IMR-90 (cell line): ENCODE measurements at regions not wholly inside any gene's neighbourhood (a gene's known extent, or its start where the extent isn't known, plus 50 kb on each side); places are given as distances from the start of the nearest gene placed in this dataset.

Experiments used
- ATAC-seq: fragments of 200-7000 bp; cut with Tn5 transposase; 2 replicates; pipeline ENCODE4 v1.9.1; 2020; ENCODE audit warnings: low read depth, mild to moderate bottlenecking, moderate library complexity
- BruUV-seq: library from RNA; stranded (reverse); fragments of 400-500 nt; replicated peaks from 2 replicates; lab custom pipeline; 2021; lab: Mats Ljungman, UMichigan
- CTCF ChIA-PET: fragments of 300-600 bp; formaldehyde crosslinking; extraction: SDS; loops from one replicate; lab custom pipeline; 2021; ENCODE audit warnings: antibody characterized with exemption; lab: Yijun Ruan, JAX
- POLR2A ChIA-PET: fragments of 300-600 bp; sonication (Branson Sonifier 250); formaldehyde crosslinking; loops from one replicate; lab custom pipeline; 2022; ENCODE audit warnings: antibody characterized with exemption; ENCODE audit not compliant: unreplicated experiment; lab: Charles Lee
- DNase-seq: peaks from one replicate; pipeline ENCODE4 v3.0.0; 2013
- H2AFZ ChIP-seq: replicated peaks from 2 replicates; pipeline ENCODE3; 2013; ENCODE audit warnings: low read length, mild to moderate bottlenecking; ENCODE audit not compliant: poor library complexity
- H2AK5ac ChIP-seq: 2 replicates; pipeline ENCODE4 v1.6.1; 2013; ENCODE audit warnings: low read depth, low read length, inconsistent platforms
- H2AK9ac ChIP-seq: replicated peaks from 2 replicates; pipeline ENCODE3; 2013; ENCODE audit warnings: mild to moderate bottlenecking, low read depth, low read length, moderate library complexity; ENCODE audit not compliant: poor library complexity
- H2BK120ac ChIP-seq: 2 replicates; pipeline ENCODE4 v1.6.1; 2013; ENCODE audit warnings: low read depth, low read length, inconsistent platforms
- H2BK15ac ChIP-seq: 3 replicates; pipeline ENCODE4 v1.6.1; 2013; ENCODE audit warnings: low read depth, low read length, inconsistent platforms
- H2BK20ac ChIP-seq: 2 replicates; pipeline ENCODE4 v1.6.1; 2013; ENCODE audit warnings: low read depth, mild to moderate bottlenecking, inconsistent platforms, low read length, moderate library complexity
- H2BK5ac ChIP-seq: 2 replicates; pipeline ENCODE4 v1.6.1; 2013; ENCODE audit warnings: mild to moderate bottlenecking, low read depth, low read length, inconsistent platforms; ENCODE audit not compliant: poor library complexity, severe bottlenecking
- H3K14ac ChIP-seq: replicated peaks from 2 replicates; pipeline ENCODE4 v1.6.1; 2013; ENCODE audit warnings: low read depth, low read length, inconsistent platforms
- H3K18ac ChIP-seq: 2 replicates; pipeline ENCODE4 v1.6.1; 2013; ENCODE audit warnings: low read depth, low read length, control low read depth
- H3K23ac ChIP-seq: 2 replicates; pipeline ENCODE4 v1.6.1; 2013; ENCODE audit warnings: low read depth, low read length, inconsistent platforms
- H3K27ac ChIP-seq: 2 replicates; pipeline ENCODE4 v1.5.1; 2013; ENCODE audit warnings: mild to moderate bottlenecking, control low read depth, low read length; ENCODE audit not compliant: insufficient read depth
- H3K27me3 ChIP-seq: 2 replicates; pipeline ENCODE4 v1.6.1; 2013; ENCODE audit warnings: low read length; ENCODE audit not compliant: control insufficient read depth, insufficient read depth
- H3K36me3 ChIP-seq: 2 replicates; pipeline ENCODE4 v1.6.1; 2013; ENCODE audit warnings: low read length, mixed read lengths; ENCODE audit not compliant: control insufficient read depth, insufficient read depth
- H3K4ac ChIP-seq: 2 replicates; pipeline ENCODE4 v1.6.1; 2013; ENCODE audit warnings: low read depth, low read length, inconsistent platforms
- H3K4me1 ChIP-seq: 2 replicates; pipeline ENCODE4 v1.6.1; 2013; ENCODE audit warnings: low read length, mixed read lengths; ENCODE audit not compliant: control insufficient read depth, insufficient read depth
- H3K4me2 ChIP-seq: 2 replicates; pipeline ENCODE4 v1.6.1; 2013; ENCODE audit warnings: low read depth, mild to moderate bottlenecking, control low read depth, low read length, moderate library complexity
- H3K4me3 ChIP-seq: 2 replicates; pipeline ENCODE4 v1.5.1; 2013; ENCODE audit warnings: low read depth, mild to moderate bottlenecking, control low read depth, low read length, moderate library complexity; ENCODE audit not compliant: insufficient read depth
- H3K56ac ChIP-seq: 2 replicates; pipeline ENCODE4 v1.6.1; 2013; ENCODE audit warnings: low read length, inconsistent platforms; ENCODE audit not compliant: insufficient read depth; ENCODE audit errors: extremely low read depth
- H3K79me1 ChIP-seq, 2 experiments: 2 replicates each; pipeline ENCODE4 v1.6.1; 2013; ENCODE audit warnings: low read length in 2 of 2, inconsistent platforms in 1 of 2, low read depth in 1 of 2
- H3K9ac ChIP-seq: 2 replicates; pipeline ENCODE4 v1.6.1; 2013; ENCODE audit warnings: low read depth, low read length, control low read depth
- H3K9me1 ChIP-seq: 2 replicates; pipeline ENCODE4 v1.6.1; 2013; ENCODE audit warnings: low read length, inconsistent platforms; ENCODE audit not compliant: insufficient read depth
- H3K9me3 ChIP-seq: 2 replicates; pipeline ENCODE4 v1.6.1; 2013; ENCODE audit warnings: low read length; ENCODE audit not compliant: control insufficient read depth, insufficient read depth
- H4K20me1 ChIP-seq: 2 replicates; pipeline ENCODE4 v1.6.1; 2013; ENCODE audit warnings: low read length, inconsistent platforms; ENCODE audit not compliant: insufficient read depth
- H4K5ac ChIP-seq: 2 replicates; pipeline ENCODE4 v1.6.1; 2013; ENCODE audit warnings: mild to moderate bottlenecking, low read depth, low read length, control low read depth
- H4K8ac ChIP-seq, 2 experiments: 2 replicates each; pipeline ENCODE4 v1.6.1; 2013; ENCODE audit warnings: low read depth in 2 of 2, low read length in 2 of 2, control low read depth in 1 of 2, inconsistent platforms in 1 of 2
- H4K91ac ChIP-seq: 2 replicates; pipeline ENCODE4 v1.6.1; 2013; ENCODE audit warnings: low read depth, low read length, inconsistent platforms; ENCODE audit not compliant: insufficient read depth
- BHLHE40 ChIP-seq: fragments of 150-350 bp; IDR thresholded peaks from 2 replicates; pipeline ENCODE4 v1.6.1; 2016; ENCODE audit warnings: mild to moderate bottlenecking, low read depth, low read length
- CEBPB ChIP-seq: IDR thresholded peaks from 2 replicates; pipeline ENCODE4 v1.6.1; 2012; ENCODE audit warnings: low read depth, low read length, improper control_type of control experiment
- CHD1 ChIP-seq: IDR thresholded peaks from 2 replicates; pipeline ENCODE4 v1.6.1; 2012; ENCODE audit warnings: low read depth, low read length, improper control_type of control experiment
- CTCF ChIP-seq: conservative IDR thresholded peaks from 2 replicates; pipeline ENCODE4 v1.5.1; 2012; ENCODE audit warnings: mild to moderate bottlenecking, low read depth, low read length, improper control_type of control experiment
- ELK1 ChIP-seq: fragments of 150-350 bp; IDR thresholded peaks from 2 replicates; pipeline ENCODE4 v1.6.1; 2016; ENCODE audit warnings: low read depth, mild to moderate bottlenecking, low read length, moderate library complexity, borderline replicate concordance
- FOS ChIP-seq: fragments of 150-350 bp; IDR thresholded peaks from 2 replicates; pipeline ENCODE4 v1.6.1; 2016; ENCODE audit warnings: low read depth, low read length
- MAFK ChIP-seq: IDR thresholded peaks from 2 replicates; pipeline ENCODE4 v1.6.1; 2012; ENCODE audit warnings: low read depth, low read length, improper control_type of control experiment
- MAZ ChIP-seq: IDR thresholded peaks from 2 replicates; pipeline ENCODE4 v1.6.1; 2012; ENCODE audit warnings: low read depth, mild to moderate bottlenecking, low read length, improper control_type of control experiment, moderate library complexity, borderline replicate concordance
- MXI1 ChIP-seq: IDR thresholded peaks from 2 replicates; pipeline ENCODE4 v1.6.1; 2012; ENCODE audit warnings: low read depth, mild to moderate bottlenecking, low read length, moderate library complexity, borderline replicate concordance
- NFE2L2 ChIP-seq: fragments of 150-350 bp; IDR thresholded peaks from 2 replicates; pipeline ENCODE4 v1.6.1; 2016; ENCODE audit warnings: low read depth, mild to moderate bottlenecking, low read length
- POLR2A ChIP-seq: IDR thresholded peaks from 2 replicates; pipeline ENCODE4 v1.6.1; 2012; ENCODE audit warnings: mild to moderate bottlenecking, low read depth, low read length
- RAD21 ChIP-seq: IDR thresholded peaks from 2 replicates; pipeline ENCODE4 v1.6.1; 2012; ENCODE audit warnings: low read length, improper control_type of control experiment
- RCOR1 ChIP-seq: IDR thresholded peaks from 2 replicates; pipeline ENCODE4 v1.6.1; 2012; ENCODE audit warnings: mild to moderate bottlenecking, low read length, improper control_type of control experiment; ENCODE audit not compliant: insufficient replicate concordance
- RFX5 ChIP-seq: IDR thresholded peaks from 2 replicates; pipeline ENCODE4 v1.8.0; 2012; ENCODE audit warnings: low read depth, mild to moderate bottlenecking, low read length, moderate library complexity
- SMC3 ChIP-seq: fragments of 150-350 bp; IDR thresholded peaks from 2 replicates; pipeline ENCODE4 v1.6.1; 2016; ENCODE audit warnings: low read depth, mild to moderate bottlenecking, antibody characterized with exemption, low read length, moderate library complexity
- USF2 ChIP-seq: fragments of 150-350 bp; IDR thresholded peaks from 2 replicates; pipeline ENCODE4 v1.6.1; 2017; ENCODE audit warnings: mild to moderate bottlenecking, antibody characterized with exemption, low read length, low read depth
- WGBS, 2 experiments: methylation state at CpG; one replicate each; pipeline versions ENCODE4 v1.1.5 to v1.1.7; 2013; ENCODE audit warnings: missing lambda C conversion rate in 2 of 2; ENCODE audit not compliant: insufficient read length in 1 of 2; ENCODE audit errors: extremely low coverage in 2 of 2; 5-methylcytosine and 5-hydroxymethylcytosine counted together
- dilution Hi-C: fragments of 300-500 bp; cut with HindIII; formaldehyde crosslinking; loops from one replicate; pipeline ENCODE4 v1.14.3; 2018; ENCODE audit warnings: low sequenced_read_pairs; ENCODE audit not compliant: unreplicated experiment
- in situ Hi-C: fragments of 300-500 bp; cut with MboI; formaldehyde crosslinking; loops from 3 replicates; pipeline ENCODE4 v1.14.3; 2019; ENCODE audit warnings: low sequenced_read_pairs, inconsistent platforms, mixed read lengths
- intact Hi-C: fragments of 100-400 bp; cut with micrococcal nuclease; formaldehyde crosslinking; loops from 2 replicates; pipeline ENCODE4 v1.10.0; 2022

GRCh38 chr20:40319741-40320516 is 369.1 kb downstream of the MAFB start:
- dilution Hi-C loops, result no loop called here
- no peak overlapping the region for H4K91ac ChIP-seq
- ATAC-seq, result no peak

More at GRCh38 chr20:40319741-40320516, 369.1 kb downstream of the MAFB start:
- Histone ChIP-seq H3K56ac (no peak overlapping the region), H3K18ac (no peak overlapping the region), H3K14ac (no peak overlapping the region), H2BK120ac (no peak overlapping the region), H2AK5ac (no peak overlapping the region), H3K27me3 (no peaks in the 10 kb centered on the region), H3K4me1 (no peaks in the 10 kb centered on the region), H4K5ac (no peak overlapping the region), H2BK15ac (no peak overlapping the region), H3K23ac (no peak overlapping the region), H3K4ac (no peak overlapping the region), H3K79me1 (no peaks in the 10 kb centered on the region), H4K20me1 (no peaks in the 10 kb centered on the region), H3K27ac (no peak overlapping the region), H3K9me1 (no peaks in the 10 kb centered on the region), H3K4me3 (no peak overlapping the region), H3K4me2 (no peak overlapping the region), H3K9ac (no peak overlapping the region), H2AK9ac (no peak overlapping the region), H2BK5ac (no peak overlapping the region), H2AFZ (no peak overlapping the region), H2BK20ac (no peak overlapping the region), H4K8ac (no peak overlapping the region), H3K9me3 (no peaks in the 10 kb centered on the region), H3K36me3 (no peaks in the 10 kb centered on the region)
- no peak for TF ChIP-seq MXI1
- TF ChIP-seq RFX5, result no peak
- no peak for TF ChIP-seq SMC3
- TF ChIP-seq MAZ, result no peak
- no peak for TF ChIP-seq MAFK
- no peak for TF ChIP-seq BHLHE40
- TF ChIP-seq CHD1, result no peak
- no peak for TF ChIP-seq CEBPB
- TF ChIP-seq ELK1, result no peak
- TF ChIP-seq USF2, result no peak
- TF ChIP-seq RAD21, result no peak
- TF ChIP-seq CTCF, result no peak
- no peak for TF ChIP-seq NFE2L2
- no peak for TF ChIP-seq POLR2A
- no peak for TF ChIP-seq RCOR1
- TF ChIP-seq FOS, result no peak
- in situ Hi-C loops (no loop called here), intact Hi-C loops (no loop called here)
- BruUV-seq, result no TSS peak
- 15% methylated on average over 4 of the region's 15 CpGs; no CpG with 5 or more reads in 1 of the 2 experiments for WGBS, 2 experiments
- ChIA-PET POLR2A (no interaction called here), CTCF (no interaction called here)
- DNase-seq, result no peak
